Liver (tissue), 8 donors: ENCODE measurements at regions not wholly inside any gene's neighbourhood (a gene's known extent, or its start where the extent isn't known, plus 50 kb on each side); places are given as distances from the start of the nearest gene placed in this dataset.

Source experiments
- DNase-seq: peaks from one replicate; pipeline ENCODE4 v3.0.0-alpha.2; 2017; ENCODE audit warnings: low spot score
- H3K27ac ChIP-seq, 2 donors: one replicate each; pipeline ENCODE4 v1.7.0; 2013; ENCODE audit warnings: inconsistent platforms in 2 of 2, low read length in 2 of 2, control low read depth in 1 of 2, low read depth in 1 of 2, mild to moderate bottlenecking in 1 of 2
- H3K27me3 ChIP-seq, 4 donors: one replicate each; pipeline versions ENCODE4 v1.6.1 to v1.7.0; 2013; ENCODE audit warnings: low read length in 3 of 4, inconsistent platforms in 1 of 4, mild to moderate bottlenecking in 1 of 4, moderate library complexity in 1 of 4; ENCODE audit not compliant: control insufficient read depth in 4 of 4, insufficient read depth in 4 of 4
- H3K36me3 ChIP-seq, 4 donors: one replicate each; pipeline versions ENCODE4 v1.6.1 to v1.7.0; 2013; ENCODE audit warnings: low read length in 3 of 4, mild to moderate bottlenecking in 3 of 4, low read depth in 1 of 4, moderate library complexity in 1 of 4; ENCODE audit not compliant: control insufficient read depth in 4 of 4, insufficient read depth in 3 of 4
- H3K4me1 ChIP-seq, 4 donors: one replicate each; pipeline versions ENCODE4 v1.6.1 to v1.7.0; 2013; ENCODE audit warnings: low read length in 3 of 4, mild to moderate bottlenecking in 3 of 4, moderate library complexity in 1 of 4; ENCODE audit not compliant: control insufficient read depth in 4 of 4, insufficient read depth in 4 of 4
- H3K4me3 ChIP-seq, 3 donors: one replicate each; pipeline versions ENCODE4 v1.6.1 to v1.7.0; 2013; ENCODE audit warnings: low read length in 3 of 3, control low read depth in 1 of 3, low read depth in 1 of 3, mild to moderate bottlenecking in 1 of 3
- H3K9ac ChIP-seq, 2 donors: one replicate each; pipeline ENCODE4 v1.7.0; 2013; ENCODE audit warnings: low read length in 2 of 2, mild to moderate bottlenecking in 2 of 2, moderate library complexity in 2 of 2, control low read depth in 1 of 2, low read depth in 1 of 2
- H3K9me3 ChIP-seq, 4 donors: one replicate each; pipeline versions ENCODE4 v1.6.1 to v1.7.0; 2013; ENCODE audit warnings: low read length in 3 of 4; ENCODE audit not compliant: control insufficient read depth in 4 of 4
- EGR1 ChIP-seq, 2 donors: IDR thresholded peaks; 2 replicates each; pipeline ENCODE4 v1.6.1; 2016 to 2018; ENCODE audit warnings: antibody characterized with exemption in 2 of 2, low read depth in 2 of 2
- FOXA2 ChIP-seq: IDR thresholded peaks from 2 replicates; pipeline ENCODE4 v1.6.1; 2016; ENCODE audit warnings: antibody characterized with exemption
- GABPA ChIP-seq, 2 donors: IDR thresholded peaks in 1 of 2; conservative IDR thresholded peaks in 1 of 2; 2 replicates each; pipeline ENCODE4 v1.6.1; 2016; ENCODE audit warnings: antibody characterized with exemption in 2 of 2, mild to moderate bottlenecking in 1 of 2, moderate library complexity in 1 of 2
- HNF4A ChIP-seq, 2 donors: conservative IDR thresholded peaks; 2 replicates each; pipeline ENCODE4 v1.6.1; 2016; ENCODE audit warnings: antibody characterized with exemption in 2 of 2, mild to moderate bottlenecking in 2 of 2
- HNF4G ChIP-seq: IDR thresholded peaks from 2 replicates; pipeline ENCODE4 v1.6.1; 2016; ENCODE audit warnings: antibody characterized with exemption
- NR2F2 ChIP-seq: IDR thresholded peaks from 2 replicates; pipeline ENCODE4 v1.6.1; 2016; ENCODE audit warnings: antibody characterized with exemption
- RXRA ChIP-seq, 2 donors: IDR thresholded peaks; 2 replicates each; pipeline ENCODE4 v1.6.1; 2017 to 2018; ENCODE audit warnings: antibody characterized with exemption in 2 of 2, mild to moderate bottlenecking in 1 of 2
- SP1 ChIP-seq: IDR thresholded peaks from 2 replicates; pipeline ENCODE4 v1.6.1; 2018; ENCODE audit warnings: antibody characterized with exemption, mild to moderate bottlenecking
- TAF1 ChIP-seq: conservative IDR thresholded peaks from 2 replicates; pipeline ENCODE4 v1.6.1; 2016; ENCODE audit warnings: antibody characterized with exemption, mild to moderate bottlenecking
- YY1 ChIP-seq: IDR thresholded peaks from 2 replicates; pipeline ENCODE4 v1.6.1; 2016; ENCODE audit warnings: antibody characterized with exemption, mild to moderate bottlenecking
- WGBS: extraction: QIAGEN DNeasy Blood & Tissue Kit; methylation state at CpG from one replicate; pipeline ENCODE4 v1.1.7; 2013; 5-methylcytosine and 5-hydroxymethylcytosine counted together
- TF ChIP-seq, protein P1 (sequence below): IDR thresholded peaks from 2 replicates; pipeline ENCODE4 v1.6.1; 2016; ENCODE audit warnings: antibody characterized with exemption, mild to moderate bottlenecking
- TF ChIP-seq, protein P2 (sequence below): fragments of 150-350 bp; IDR thresholded peaks from 2 replicates; pipeline ENCODE4 v1.5.1; 2017; ENCODE audit warnings: improper control_type of control experiment, low read depth, low read length; ENCODE audit not compliant: missing input control
- donor health status: healthy.
- donor health status: healthy.
- donor health status: healthy.
- donor health status: healthy.
- donor health status: healthy.

DNA sequence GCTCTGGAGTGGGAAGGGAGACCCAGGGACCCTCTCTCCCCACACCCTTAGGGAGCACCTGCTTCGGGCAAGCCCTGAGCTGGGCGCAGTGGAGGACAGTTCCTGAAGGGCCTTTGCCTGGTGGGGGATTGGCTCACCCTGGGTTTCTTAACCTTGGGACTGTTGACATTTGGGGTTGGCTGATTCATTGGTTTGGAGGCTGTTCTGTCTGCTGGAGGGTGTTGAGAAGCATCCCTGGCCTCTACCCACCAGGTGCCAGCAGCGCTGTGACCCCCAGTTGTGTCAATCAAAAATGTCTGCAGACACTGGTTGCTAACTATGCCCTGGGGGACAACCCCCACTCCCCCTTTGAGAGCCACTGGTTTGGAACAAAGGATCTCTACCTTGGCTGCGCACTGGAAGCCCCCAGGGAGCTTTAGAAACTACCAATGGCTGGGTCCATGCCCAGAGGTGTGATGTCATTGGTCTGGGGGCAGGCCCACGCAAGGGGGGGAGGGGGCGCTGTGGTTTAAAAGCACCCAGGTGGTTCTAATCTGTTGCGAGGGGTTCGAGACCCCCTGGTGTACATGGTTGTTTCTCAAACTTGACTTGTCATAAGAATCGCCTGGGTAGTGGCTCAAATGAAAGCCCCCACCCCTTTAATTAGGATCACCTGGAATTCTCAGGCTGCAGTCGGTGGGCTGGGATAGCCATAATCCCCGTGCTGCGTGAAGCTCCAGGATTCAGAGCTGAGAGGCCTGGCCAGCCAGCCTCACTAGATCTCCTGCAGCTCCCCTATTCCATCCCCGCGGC is 151.9 kb upstream of the GSE1 start:
- no peak overlapping the region for H3K9ac ChIP-seq
- no peaks in the 10 kb centered on the region for H3K27me3 ChIP-seq
- WGBS: 67% methylated on average over 14 of the region's 14 CpGs
- no peak overlapping the region for H3K4me3 ChIP-seq
- TF ChIP-seq RXRA (IDR thresholded peaks at IDR 0.05) (peak in 1 of 2 donors; percentile 55), YY1 (no peak)
- H3K9me3 ChIP-seq: no peaks in the 10 kb centered on the region
- H3K36me3 ChIP-seq: no peaks in the 10 kb centered on the region
- H3K27ac ChIP-seq: no peak overlapping the region
- DNase-seq: no peak
- H3K4me1 ChIP-seq: peaks cover 9 to 28% (median 17%) of the 10 kb centered on the region in 4 donors

DNA sequence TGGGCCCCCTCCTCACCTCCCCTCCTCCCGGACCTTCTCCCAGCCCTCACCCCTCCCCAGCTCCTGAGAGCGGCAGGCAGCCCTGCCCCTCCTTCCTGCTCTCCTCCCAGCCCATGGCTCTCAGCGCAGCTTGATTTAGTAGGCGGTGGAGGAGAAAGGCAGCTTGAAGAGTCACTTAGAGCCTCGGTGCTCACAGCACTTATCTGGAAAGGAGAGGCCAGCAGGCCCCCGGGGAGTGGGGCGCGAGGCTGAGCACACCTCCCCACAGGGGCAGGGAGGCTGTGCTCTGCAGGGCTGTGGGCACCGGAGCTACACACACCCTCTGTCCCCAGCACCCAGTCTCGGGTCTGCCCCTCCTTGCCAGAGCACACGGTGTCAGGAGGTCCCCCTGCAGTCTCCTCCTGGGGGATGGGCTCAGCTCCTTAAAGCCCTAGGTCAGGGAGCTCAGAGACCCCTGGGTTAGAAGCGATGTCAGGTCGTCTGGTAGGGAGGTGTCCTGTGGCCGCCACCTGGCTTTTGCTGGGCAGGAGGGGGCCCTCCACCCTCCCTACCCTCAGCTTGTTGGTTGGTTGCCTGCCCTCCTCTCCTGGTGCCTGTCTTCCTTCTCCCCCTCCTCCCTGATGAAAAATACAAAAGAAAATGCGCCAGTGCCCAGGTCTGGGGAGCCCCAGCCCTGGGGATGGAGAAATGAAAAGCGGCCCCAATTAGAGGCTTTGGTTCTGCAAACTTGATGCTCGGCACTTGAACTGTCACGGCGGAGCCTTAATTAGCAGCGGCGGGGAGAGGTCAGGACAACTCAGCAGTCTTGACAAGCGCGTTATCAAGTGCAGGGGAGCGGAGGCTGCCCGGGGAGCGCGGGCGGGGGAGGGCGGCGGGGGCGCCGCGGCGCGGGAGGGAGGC is 151.1 kb upstream of the GSE1 start:
- no peaks in the 10 kb centered on the region for H3K36me3 ChIP-seq
- H3K27ac ChIP-seq: no peak overlapping the region
- peak; percentile 72 for DNase-seq
- 26% methylated on average over 35 of the region's 35 CpGs for WGBS
- no peak for TF ChIP-seq NR2F2
- TF ChIP-seq GABPA (IDR thresholded peaks at IDR 0.05 in 1 of 2, conservative IDR thresholded peaks at IDR 0.05 in 1 of 2): no peak
- TF ChIP-seq FOXA2: no peak
- no peak for TF ChIP-seq YY1
- peak overlapping the region in 1 of 3 donors; percentile 42 for H3K4me3 ChIP-seq
- H3K9ac ChIP-seq: no peak overlapping the region
- no peaks in the 10 kb centered on the region for H3K9me3 ChIP-seq
- peaks cover 11 to 30% (median 19%) of the 10 kb centered on the region in 4 donors for H3K4me1 ChIP-seq
- no peaks in the 10 kb centered on the region for H3K27me3 ChIP-seq

DNA sequence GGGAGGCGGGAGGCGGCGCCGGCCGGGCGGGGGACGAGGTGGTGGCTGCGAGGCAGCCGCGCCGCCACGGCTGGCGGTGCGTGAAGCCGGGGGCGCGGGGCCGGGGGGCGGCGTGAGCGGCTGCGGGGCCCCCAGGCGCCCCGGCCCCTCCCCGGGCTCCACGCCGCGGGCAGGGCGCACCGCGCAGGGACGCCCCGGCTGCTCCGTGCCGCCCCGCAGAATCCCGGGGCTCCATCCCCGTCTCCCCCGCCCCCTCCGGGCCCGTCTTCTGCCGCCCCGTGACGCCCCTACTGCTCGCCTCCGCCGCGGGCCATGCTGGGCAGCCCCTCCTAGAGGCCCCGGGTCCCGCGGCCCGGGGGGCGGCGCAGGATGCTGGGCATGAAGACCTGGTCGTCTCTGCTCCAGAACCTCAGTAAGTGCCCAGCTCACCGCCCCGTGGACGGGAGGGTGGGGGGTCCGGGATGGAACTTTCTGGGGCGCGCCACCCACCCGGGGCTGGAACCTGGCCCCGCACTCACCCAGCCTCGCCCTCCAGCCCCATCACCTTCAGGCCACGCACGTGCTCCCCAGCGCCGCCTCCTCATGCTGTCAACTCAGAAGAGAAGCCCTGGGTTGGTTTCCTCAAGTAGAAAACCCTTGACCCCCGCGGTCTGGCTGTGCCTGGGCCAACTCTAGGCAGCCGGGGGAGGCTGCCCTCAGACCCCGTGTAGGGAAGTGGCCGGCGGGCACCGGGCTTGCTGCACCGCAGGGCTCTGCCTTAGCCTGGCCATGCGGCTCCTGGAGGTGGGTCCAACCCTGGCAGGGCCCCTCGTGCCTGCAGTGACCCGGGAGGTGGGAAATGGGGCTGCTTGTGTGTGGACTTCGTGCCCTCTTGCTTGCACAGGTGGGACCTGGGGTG is 150.2 kb upstream of the GSE1 start:
- Histone ChIP-seq H3K27me3 (no peaks in the 10 kb centered on the region), H3K9me3 (no peaks in the 10 kb centered on the region), H3K4me1 (peaks cover 11 to 30% (median 19%) of the 10 kb centered on the region in 4 donors), H3K9ac (no peak overlapping the region), H3K27ac (no peak overlapping the region), H3K4me3 (peak overlapping the region in 1 of 3 donors; percentile 42), H3K36me3 (no peaks in the 10 kb centered on the region)
- no peak for TF ChIP-seq TAF1
- no peak for TF ChIP-seq EGR1 (IDR thresholded peaks at IDR 0.05; ENCODE audit: low read depth in 2 of 2)
- no peak for TF ChIP-seq SP1
- TF ChIP-seq, protein P1, sequence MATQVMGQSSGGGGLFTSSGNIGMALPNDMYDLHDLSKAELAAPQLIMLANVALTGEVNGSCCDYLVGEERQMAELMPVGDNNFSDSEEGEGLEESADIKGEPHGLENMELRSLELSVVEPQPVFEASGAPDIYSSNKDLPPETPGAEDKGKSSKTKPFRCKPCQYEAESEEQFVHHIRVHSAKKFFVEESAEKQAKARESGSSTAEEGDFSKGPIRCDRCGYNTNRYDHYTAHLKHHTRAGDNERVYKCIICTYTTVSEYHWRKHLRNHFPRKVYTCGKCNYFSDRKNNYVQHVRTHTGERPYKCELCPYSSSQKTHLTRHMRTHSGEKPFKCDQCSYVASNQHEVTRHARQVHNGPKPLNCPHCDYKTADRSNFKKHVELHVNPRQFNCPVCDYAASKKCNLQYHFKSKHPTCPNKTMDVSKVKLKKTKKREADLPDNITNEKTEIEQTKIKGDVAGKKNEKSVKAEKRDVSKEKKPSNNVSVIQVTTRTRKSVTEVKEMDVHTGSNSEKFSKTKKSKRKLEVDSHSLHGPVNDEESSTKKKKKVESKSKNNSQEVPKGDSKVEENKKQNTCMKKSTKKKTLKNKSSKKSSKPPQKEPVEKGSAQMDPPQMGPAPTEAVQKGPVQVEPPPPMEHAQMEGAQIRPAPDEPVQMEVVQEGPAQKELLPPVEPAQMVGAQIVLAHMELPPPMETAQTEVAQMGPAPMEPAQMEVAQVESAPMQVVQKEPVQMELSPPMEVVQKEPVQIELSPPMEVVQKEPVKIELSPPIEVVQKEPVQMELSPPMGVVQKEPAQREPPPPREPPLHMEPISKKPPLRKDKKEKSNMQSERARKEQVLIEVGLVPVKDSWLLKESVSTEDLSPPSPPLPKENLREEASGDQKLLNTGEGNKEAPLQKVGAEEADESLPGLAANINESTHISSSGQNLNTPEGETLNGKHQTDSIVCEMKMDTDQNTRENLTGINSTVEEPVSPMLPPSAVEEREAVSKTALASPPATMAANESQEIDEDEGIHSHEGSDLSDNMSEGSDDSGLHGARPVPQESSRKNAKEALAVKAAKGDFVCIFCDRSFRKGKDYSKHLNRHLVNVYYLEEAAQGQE: no peak
- TF ChIP-seq HNF4A (conservative IDR thresholded peaks at IDR 0.05): no peak
- no peak for TF ChIP-seq FOXA2
- TF ChIP-seq GABPA (IDR thresholded peaks at IDR 0.05 in 1 of 2, conservative IDR thresholded peaks at IDR 0.05 in 1 of 2): no peak
- TF ChIP-seq, protein P2, sequence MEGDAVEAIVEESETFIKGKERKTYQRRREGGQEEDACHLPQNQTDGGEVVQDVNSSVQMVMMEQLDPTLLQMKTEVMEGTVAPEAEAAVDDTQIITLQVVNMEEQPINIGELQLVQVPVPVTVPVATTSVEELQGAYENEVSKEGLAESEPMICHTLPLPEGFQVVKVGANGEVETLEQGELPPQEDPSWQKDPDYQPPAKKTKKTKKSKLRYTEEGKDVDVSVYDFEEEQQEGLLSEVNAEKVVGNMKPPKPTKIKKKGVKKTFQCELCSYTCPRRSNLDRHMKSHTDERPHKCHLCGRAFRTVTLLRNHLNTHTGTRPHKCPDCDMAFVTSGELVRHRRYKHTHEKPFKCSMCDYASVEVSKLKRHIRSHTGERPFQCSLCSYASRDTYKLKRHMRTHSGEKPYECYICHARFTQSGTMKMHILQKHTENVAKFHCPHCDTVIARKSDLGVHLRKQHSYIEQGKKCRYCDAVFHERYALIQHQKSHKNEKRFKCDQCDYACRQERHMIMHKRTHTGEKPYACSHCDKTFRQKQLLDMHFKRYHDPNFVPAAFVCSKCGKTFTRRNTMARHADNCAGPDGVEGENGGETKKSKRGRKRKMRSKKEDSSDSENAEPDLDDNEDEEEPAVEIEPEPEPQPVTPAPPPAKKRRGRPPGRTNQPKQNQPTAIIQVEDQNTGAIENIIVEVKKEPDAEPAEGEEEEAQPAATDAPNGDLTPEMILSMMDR: no peak
- TF ChIP-seq HNF4G: no peak
- DNase-seq: no peak
- 22% methylated on average over 80 of the region's 80 CpGs for WGBS
